NCI-H82 (cell line): ENCODE measurements at regions not wholly inside any gene's neighbourhood (a gene's known extent, or its start where the extent isn't known, plus 50 kb on each side); places are given as distances from the start of the nearest gene placed in this dataset.

ENCODE experiments used
- DNase-seq: peaks from one replicate; lab custom pipeline; 2025; lab: John Stamatoyannopoulos, UW

DNA sequence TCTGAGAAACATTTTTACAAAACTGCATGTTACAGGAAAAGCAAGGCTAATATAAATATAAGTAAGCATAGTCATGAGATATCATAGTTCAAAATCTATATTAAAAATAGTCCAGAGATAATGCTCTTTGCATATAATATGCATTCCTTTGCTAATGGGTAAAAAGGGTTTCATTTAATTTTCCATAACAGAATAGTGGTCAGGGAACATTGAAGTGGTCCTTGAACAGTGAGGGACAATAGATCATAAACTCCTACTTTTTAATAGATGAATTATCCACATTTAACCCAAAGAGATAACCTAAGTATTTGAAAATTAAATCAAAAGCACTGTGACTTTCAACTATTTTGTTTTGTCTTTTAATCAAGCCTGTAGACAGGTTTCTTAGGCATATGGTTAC, 243.1 kb upstream of the ADGRB3 start:
- DNase-seq, result no peak

- no peak for DNase-seq
These were observed 262.1 kb upstream of the ADGRB3 start for GRCh38 chr6:68372991-68373390.

DNA sequence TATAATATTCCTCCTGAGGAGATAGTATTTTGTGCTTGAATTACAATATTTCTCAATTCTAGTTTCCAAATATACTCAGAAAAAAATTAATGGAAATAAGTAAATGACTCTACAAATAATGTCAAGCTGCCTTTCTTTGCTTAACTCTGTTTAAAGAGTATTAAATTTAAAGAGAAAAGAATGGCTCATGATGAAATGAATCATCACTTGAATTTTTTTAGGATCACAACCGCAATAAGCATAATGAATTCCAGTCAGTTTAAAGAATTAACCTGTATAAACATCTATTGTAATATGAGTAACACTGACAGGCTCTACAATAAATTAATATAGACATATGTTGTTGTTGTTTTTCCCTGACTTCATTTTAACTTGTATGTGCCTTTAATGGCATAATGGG, 266.2 kb upstream of the ADGRB3 start:
- DNase-seq, result no peak

- DNase-seq, result no peak
These were observed 270.7 kb upstream of the ADGRB3 start for GRCh38 chr6:68364271-68364805.

- DNase-seq, result peak; percentile 93
These were observed 291.2 kb upstream of the ADGRB3 start for GRCh38 chr6:68343901-68344300.

DNA sequence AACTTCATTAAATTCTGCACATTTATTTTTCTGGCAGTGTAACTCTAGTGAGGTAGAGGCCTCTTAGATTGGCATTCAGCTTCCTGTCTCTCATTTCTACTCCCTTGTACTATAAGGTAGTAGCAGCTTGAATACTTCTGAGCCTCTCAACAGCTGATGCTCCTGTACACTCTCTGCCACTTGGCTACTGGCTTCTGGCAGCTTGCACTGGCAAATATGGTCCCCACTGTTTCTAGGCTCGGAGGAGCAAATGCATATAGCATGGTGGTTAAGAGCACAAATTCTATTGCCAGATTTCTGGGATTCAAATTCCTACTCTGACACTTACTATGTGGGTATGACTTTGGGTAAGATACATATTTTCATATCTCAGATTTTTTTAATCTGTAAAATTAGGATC, 292.8 kb upstream of the ADGRB3 start:
- DNase-seq, result no peak

DNA sequence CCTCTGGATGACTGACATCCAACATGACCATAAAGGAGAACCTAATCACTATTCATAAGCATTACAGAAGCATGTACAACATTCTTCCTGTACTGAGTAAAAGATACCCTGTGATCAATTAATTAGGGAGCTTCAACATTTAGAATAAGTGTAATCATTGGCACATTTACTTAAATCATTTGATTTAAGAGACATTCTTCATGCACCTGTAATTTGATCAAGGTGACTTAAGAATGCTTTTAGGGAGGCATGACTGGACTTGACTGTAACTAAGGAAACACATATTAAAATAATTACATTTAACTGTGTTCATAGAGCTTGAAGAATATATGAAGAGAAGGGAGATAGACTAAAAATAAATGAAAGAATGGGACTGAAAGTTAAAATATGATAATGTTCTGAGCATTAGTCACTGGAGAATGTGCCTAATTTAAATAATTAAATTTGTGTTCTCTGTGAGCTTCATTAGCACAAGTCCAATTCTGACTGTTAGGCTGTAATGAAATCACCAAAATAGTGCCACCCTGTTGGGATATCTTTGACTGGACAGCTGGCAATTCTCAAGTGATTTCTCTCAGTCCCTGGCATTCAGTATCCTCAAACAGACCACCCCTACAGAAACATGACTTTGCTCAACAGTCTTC, 295.5 kb upstream of the ADGRB3 start:
- DNase-seq, result no peak

- DNase-seq, result peak; percentile 77
These were observed 301.6 kb upstream of the ADGRB3 start for GRCh38 chr6:68333442-68333841.

DNA sequence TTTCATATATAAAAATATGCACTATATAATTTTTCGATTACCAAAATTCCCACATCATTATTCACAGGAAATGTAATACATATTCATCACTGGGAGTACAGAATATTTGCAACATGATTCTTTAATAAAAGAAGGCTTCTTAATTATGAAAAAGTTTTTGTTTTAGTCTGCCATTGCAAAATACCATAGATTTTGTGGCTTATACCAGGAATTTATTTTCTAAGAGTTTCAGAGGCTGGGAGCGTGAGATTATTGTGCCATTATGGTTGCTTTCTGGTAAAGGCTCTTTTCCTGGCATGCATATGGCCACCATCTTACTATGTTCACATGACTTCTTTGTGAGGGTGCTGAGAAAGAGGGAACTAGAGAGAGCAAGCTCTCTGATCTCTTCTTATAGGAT, 306.9 kb upstream of the ADGRB3 start:
- no peak for DNase-seq

DNA sequence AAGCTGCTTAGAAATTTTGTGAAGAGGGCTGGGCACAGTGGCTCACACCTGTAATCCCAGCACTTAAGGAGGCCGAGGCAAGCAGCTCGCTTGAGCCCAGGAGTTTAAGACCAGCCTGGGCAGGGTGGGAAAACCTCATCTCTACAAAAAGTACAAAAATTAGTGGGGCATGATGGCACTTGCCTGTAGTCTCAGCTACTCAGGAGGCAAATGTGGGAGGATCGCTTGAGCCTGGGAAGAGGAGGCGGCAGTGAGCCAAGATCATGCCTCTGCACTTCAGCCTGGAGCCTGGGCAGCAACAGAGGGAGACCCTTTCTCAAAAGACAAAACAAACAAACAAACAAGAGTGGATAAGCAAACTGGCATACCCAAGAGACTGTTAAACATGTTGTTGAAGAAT, 308.3 kb upstream of the ADGRB3 start:
- DNase-seq, result no peak

- no peak for DNase-seq
These were observed 317.7 kb upstream of the ADGRB3 start for GRCh38 chr6:68317366-68317765.

DNA sequence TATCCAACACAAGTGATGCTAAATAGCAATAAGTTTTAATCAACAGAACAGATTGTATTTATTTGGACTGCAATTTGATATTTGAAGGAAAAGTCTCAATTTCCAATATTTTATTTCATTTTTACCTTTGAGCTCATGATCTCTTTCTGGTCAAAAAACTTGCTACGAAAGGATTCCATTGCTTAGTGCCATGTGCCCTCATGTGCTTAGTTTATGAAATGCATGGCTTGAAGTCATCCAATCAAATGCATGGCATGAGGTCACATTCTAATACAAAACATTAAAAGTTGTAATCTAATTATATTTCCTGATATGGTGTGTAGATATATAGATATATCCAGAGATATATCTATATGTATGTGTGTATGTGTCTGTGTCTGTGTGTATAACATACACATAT, 321.2 kb upstream of the ADGRB3 start:
- DNase-seq, result peak; percentile 10

DNA sequence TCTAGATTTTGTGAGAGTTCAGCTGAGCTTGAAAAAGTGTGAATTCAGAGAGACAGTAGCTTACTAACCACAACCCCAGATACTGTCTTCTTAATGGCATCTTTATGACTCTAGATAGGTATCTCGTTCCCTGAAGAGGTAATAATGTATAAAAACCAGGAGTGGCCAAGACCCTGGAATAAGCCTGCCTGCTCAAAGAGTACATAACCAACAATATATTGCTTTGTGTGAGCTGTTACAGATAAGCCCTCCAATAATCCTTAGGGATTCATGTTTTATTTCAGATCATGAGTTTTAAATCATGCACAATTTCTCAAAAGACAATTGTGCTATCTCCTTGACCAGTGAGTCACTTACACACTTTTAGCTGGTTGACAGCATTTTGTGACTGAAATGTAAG, 327.8 kb upstream of the ADGRB3 start:
- no peak for DNase-seq

- DNase-seq, result no peak
These were observed 339.0 kb upstream of the ADGRB3 start for GRCh38 chr6:68296126-68296525.

DNA sequence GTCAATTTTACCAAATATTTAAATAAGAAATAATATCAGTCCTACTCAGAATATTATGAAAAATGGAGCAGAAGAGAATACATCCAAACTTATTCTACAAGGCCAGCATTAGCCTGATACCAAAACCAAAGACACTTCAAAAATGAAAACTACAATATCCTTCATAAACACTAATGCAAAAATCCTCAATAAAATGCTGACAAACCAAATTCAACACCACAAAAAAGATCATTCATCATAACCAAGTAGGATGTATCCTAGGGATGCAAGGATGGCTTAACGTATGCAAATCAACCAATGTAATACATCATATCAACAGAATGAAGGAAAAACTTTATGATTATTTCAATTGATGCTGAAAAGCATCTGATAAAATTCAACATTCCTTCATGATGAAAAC, 352.4 kb upstream of the ADGRB3 start:
- no peak for DNase-seq

- DNase-seq, result no peak
These were observed 355.1 kb upstream of the ADGRB3 start for GRCh38 chr6:68279793-68280557.

- DNase-seq, result no peak
These were observed 361.8 kb upstream of the ADGRB3 start for GRCh38 chr6:68273297-68273696.

GRCh38 chr6:68256391-68256790, 378.7 kb upstream of the ADGRB3 start:
- DNase-seq, result no peak

GRCh38 chr6:68252632-68253031, 382.4 kb upstream of the ADGRB3 start:
- DNase-seq, result no peak

DNA sequence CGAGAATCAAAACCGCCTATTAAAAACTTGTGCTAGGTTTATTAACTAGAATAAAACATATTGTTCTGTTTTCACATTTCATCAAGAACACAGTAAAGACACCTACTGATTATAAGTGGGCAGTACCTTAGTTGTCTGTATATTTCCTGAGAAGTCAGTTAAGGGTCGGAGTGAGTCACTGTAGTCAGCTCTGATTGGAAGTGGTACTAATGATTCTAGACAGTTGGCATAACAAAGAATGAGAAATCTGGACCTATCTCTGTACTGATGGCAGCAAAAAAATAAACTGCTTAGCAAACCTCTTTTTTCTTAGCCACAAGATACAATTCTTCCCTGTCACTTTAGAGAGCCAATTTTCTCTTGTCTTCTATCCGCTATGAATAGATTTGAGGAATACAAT, 387.3 kb upstream of the ADGRB3 start:
- DNase-seq, result no peak

- no peak for DNase-seq
These were observed 394.4 kb upstream of the ADGRB3 start for GRCh38 chr6:68240726-68241125.

GRCh38 chr6:68239034-68239433, 396.0 kb upstream of the ADGRB3 start:
- no peak for DNase-seq

GRCh38 chr6:68238097-68238601, 396.9 kb upstream of the ADGRB3 start:
- no peak for DNase-seq
